ENCODE measurements at regions not wholly inside any gene's neighbourhood (a gene's known extent, or its start where the extent isn't known, plus 50 kb on each side); places are given as distances from the start of the nearest gene placed in this dataset.

GRCh38 chr15:47384776-47385175, 332.5 kb upstream of the SEMA6D start:
- H3K9ac ChIP-seq (ENCODE audit: control insufficient read depth, insufficient read depth, low read length) = no peak overlapping the region
- H3K27me3 ChIP-seq (replicated peaks in 1 of 2; ENCODE audit: control insufficient read depth in 2 of 2, insufficient read depth in 2 of 2, low read length in 1 of 2) = no peaks in the 10 kb centered on the region
- intact Hi-C loops (cut with micrococcal nuclease; ENCODE audit: unreplicated experiment) = no loop called here
- no peaks in the 10 kb centered on the region for H3K9me3 ChIP-seq (replicated peaks; ENCODE audit: control insufficient read depth, insufficient read depth, low read length)
- H3K4me2 ChIP-seq (ENCODE audit: control insufficient read depth, insufficient read depth) = no peak overlapping the region
- WGBS (ENCODE audit: insufficient coverage, insufficient replicate concordance, low lambda C conversion rate, missing lambda C conversion rate) = 0% methylated on average over 1 of the region's 2 CpGs
- H3K36me3 ChIP-seq (ENCODE audit: control insufficient read depth in 2 of 2, insufficient read depth in 2 of 2, low read length in 1 of 2) = no peaks in the 10 kb centered on the region
- no peaks in the 10 kb centered on the region for H3K4me1 ChIP-seq (ENCODE audit: control insufficient read depth, insufficient read depth, low read length)
- BruUV-seq (replicated peaks) = no TSS peak
- RAD21 ChIA-PET (ENCODE audit: unreplicated experiment) = no interaction called here
- TF ChIP-seq, protein P1, sequence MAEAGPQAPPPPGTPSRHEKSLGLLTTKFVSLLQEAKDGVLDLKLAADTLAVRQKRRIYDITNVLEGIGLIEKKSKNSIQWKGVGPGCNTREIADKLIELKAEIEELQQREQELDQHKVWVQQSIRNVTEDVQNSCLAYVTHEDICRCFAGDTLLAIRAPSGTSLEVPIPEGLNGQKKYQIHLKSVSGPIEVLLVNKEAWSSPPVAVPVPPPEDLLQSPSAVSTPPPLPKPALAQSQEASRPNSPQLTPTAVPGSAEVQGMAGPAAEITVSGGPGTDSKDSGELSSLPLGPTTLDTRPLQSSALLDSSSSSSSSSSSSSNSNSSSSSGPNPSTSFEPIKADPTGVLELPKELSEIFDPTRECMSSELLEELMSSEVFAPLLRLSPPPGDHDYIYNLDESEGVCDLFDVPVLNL (IDR thresholded peaks at IDR 0.05; ENCODE audit: low read depth, low read length) = no peak
- TF ChIP-seq, protein P2, sequence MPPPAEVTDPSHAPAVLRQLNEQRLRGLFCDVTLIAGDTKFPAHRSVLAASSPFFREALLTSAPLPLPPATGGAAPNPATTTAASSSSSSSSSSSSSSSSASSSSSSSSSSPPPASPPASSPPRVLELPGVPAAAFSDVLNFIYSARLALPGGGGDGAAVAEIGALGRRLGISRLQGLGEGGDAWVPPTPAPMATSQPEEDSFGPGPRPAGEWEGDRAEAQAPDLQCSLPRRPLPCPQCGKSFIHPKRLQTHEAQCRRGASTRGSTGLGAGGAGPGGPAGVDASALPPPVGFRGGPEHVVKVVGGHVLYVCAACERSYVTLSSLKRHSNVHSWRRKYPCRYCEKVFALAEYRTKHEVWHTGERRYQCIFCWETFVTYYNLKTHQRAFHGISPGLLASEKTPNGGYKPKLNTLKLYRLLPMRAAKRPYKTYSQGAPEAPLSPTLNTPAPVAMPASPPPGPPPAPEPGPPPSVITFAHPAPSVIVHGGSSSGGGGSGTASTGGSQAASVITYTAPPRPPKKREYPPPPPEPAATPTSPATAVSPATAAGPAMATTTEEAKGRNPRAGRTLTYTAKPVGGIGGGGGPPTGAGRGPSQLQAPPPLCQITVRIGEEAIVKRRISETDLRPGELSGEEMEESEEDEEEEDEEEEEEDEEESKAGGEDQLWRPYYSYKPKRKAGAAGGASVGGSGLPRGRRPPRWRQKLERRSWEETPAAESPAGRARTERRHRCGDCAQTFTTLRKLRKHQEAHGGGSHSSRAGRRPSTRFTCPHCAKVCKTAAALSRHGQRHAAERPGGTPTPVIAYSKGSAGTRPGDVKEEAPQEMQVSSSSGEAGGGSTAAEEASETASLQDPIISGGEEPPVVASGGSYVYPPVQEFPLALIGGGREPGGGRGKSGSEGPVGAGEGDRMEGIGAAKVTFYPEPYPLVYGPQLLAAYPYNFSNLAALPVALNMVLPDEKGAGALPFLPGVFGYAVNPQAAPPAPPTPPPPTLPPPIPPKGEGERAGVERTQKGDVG (CRISPR knock-in tag; IDR thresholded peaks at IDR 0.05) = no peak
- no peak for TF ChIP-seq LARP7 (IDR thresholded peaks at IDR 0.05)
- no peak for TF ChIP-seq HCFC1 (IDR thresholded peaks at IDR 0.05; ENCODE audit: low read length)
- no peak for TF ChIP-seq SIX5 (IDR thresholded peaks at IDR 0.05; ENCODE audit: low read depth, low read length, severe bottlenecking)
- no peak for TF ChIP-seq ZNF274 (IDR thresholded peaks at IDR 0.05; ENCODE audit: insufficient read depth, insufficient read length)
- TF ChIP-seq MTA3 (IDR thresholded peaks at IDR 0.05; ENCODE audit: borderline replicate concordance, low read length) = no peak
- TF ChIP-seq ATF7 (IDR thresholded peaks at IDR 0.05; ENCODE audit: low read depth) = no peak
- TF ChIP-seq POLR2AphosphoS5 (IDR thresholded peaks at IDR 0.05; ENCODE audit: low read length) = no peak
- TF ChIP-seq CREB1 (IDR thresholded peaks at IDR 0.05; ENCODE audit: low read depth) = no peak
- TF ChIP-seq ESRRA (IDR thresholded peaks at IDR 0.05; ENCODE audit: low read length) = no peak
- no peak for TF ChIP-seq NKRF (conservative IDR thresholded peaks at IDR 0.05)
- TF ChIP-seq RFX5 (IDR thresholded peaks at IDR 0.05; ENCODE audit: low read depth, low read length) = no peak
- no peak for TF ChIP-seq POLR2A (IDR thresholded peaks at IDR 0.05; ENCODE audit: low read depth, low read length)
- no peak for TF ChIP-seq CBX3 (IDR thresholded peaks at IDR 0.05; ENCODE audit: borderline replicate concordance, low read depth)
- TF ChIP-seq EED (IDR thresholded peaks at IDR 0.05; ENCODE audit: low read depth) = no peak
- TF ChIP-seq PAX5 (IDR thresholded peaks at IDR 0.05; ENCODE audit: borderline replicate concordance, low read depth, low read length) = no peak
- FAIRE-seq = no peak
- H2AFZ ChIP-seq (ENCODE audit: control insufficient read depth, low read depth, low read length) = no peak overlapping the region
- DNase-seq (ENCODE audit: low read depth, low spot score) = no peak
- H3K79me2 ChIP-seq (ENCODE audit: control insufficient read depth, insufficient read depth, low read length) = no peaks in the 10 kb centered on the region
- no peak overlapping the region for H3K27ac ChIP-seq (ENCODE audit: control insufficient read depth, insufficient read depth)
- ATAC-seq = no peak
- POLR2A ChIA-PET = no interaction called here
- in situ Hi-C loops (cut with MboI) = no loop called here
- SMC1A ChIA-PET (ENCODE audit: uncharacterized antibody, unreplicated experiment) = no interaction called here
- no peaks in the 10 kb centered on the region for H4K20me1 ChIP-seq (ENCODE audit: control insufficient read depth, insufficient read depth)
- H3K4me3 ChIP-seq = no peak overlapping the region
- CTCF ChIA-PET = no interaction called here

All from GM12878 (cell line).